HCT116 (cell line): ENCODE measurements at regions not wholly inside any gene's neighbourhood (a gene's known extent, or its start where the extent isn't known, plus 50 kb on each side); places are given as distances from the start of the nearest gene placed in this dataset.

Source experiments
- ATAC-seq: fragments of 200-7000 bp; cut with Tn5 transposase; 2 replicates; pipeline ENCODE4 v1.9.1; 2020; ENCODE audit warnings: mild to moderate bottlenecking, moderate library complexity
- BruUV-seq: library from RNA; stranded (reverse); fragments of 400-500 nt; replicated peaks from 2 replicates; lab custom pipeline; 2021; lab: Mats Ljungman, UMichigan
- CTCF ChIA-PET: fragments of 300-600 bp; sonication (Branson Sonifier 250); formaldehyde crosslinking; loops from one replicate; lab custom pipeline; 2021; ENCODE audit warnings: antibody characterized with exemption; lab: Charles Lee
- POLR2A ChIA-PET: fragments of 300-600, 350-600 bp; sonication (Branson Sonifier 250); formaldehyde crosslinking; loops from one replicate; lab custom pipeline; 2021; ENCODE audit warnings: antibody characterized with exemption; lab: Charles Lee
- RAD21 ChIA-PET, 2 experiments: fragments of 300-600 bp; sonication (Branson Sonifier 250); formaldehyde crosslinking; loops; one replicate each; lab custom pipeline; 2023; ENCODE audit warnings: low total read pairs in 2 of 2; ENCODE audit not compliant: uncharacterized antibody in 2 of 2, unreplicated experiment in 2 of 2, low non-redundant PET in 1 of 2; lab: Charles Lee
- DNase-seq: peaks from one replicate; pipeline ENCODE4 v3.0.0-alpha.2; 2010; ENCODE audit warnings: low read depth, low spot score
- H2AFZ ChIP-seq: fragments of 200-600 bp; shearing (Covaris generic), sonication (generic); 2 replicates; pipeline ENCODE4 v1.6.1; 2017; ENCODE audit warnings: low read depth, mixed run types, mixed read lengths, antibody characterized with exemption, low read length; ENCODE audit not compliant: poor library complexity, severe bottlenecking
- H3K27ac ChIP-seq: 2 replicates; pipeline ENCODE4 v1.5.1; 2012; ENCODE audit warnings: low read depth, low read length
- H3K27me3 ChIP-seq: fragments of 200-600 bp; sonication (generic); 2 replicates; pipeline ENCODE4 v1.6.1; 2016; ENCODE audit warnings: mixed run types, low read length, mixed read lengths; ENCODE audit not compliant: insufficient read depth
- H3K36me3 ChIP-seq, 2 experiments: fragments of 200-500 bp in 1 of 2; fragments of 200-600 bp in 1 of 2; sonication (Bioruptor generic) in 1 of 2; sonication (generic) in 1 of 2; 2 replicates each; pipeline versions ENCODE4 v1.5.1 to v1.6.1; 2014 to 2016; ENCODE audit warnings: low read length in 2 of 2, inconsistent platforms in 1 of 2, mixed read lengths in 1 of 2, mixed run types in 1 of 2; ENCODE audit not compliant: insufficient read depth in 2 of 2, control insufficient read depth in 1 of 2
- H3K4me1 ChIP-seq, 2 experiments: fragments of 200-600 bp in 1 of 2; sonication (generic) in 1 of 2; 2 replicates each; pipeline versions ENCODE4 v1.5.1 to v1.6.1; 2012 to 2017; ENCODE audit warnings: low read length in 2 of 2, inconsistent platforms in 1 of 2, mild to moderate bottlenecking in 1 of 2, mixed read lengths in 1 of 2, mixed run types in 1 of 2, moderate library complexity in 1 of 2; ENCODE audit not compliant: insufficient read depth in 2 of 2, control insufficient read depth in 1 of 2
- H3K4me2 ChIP-seq: fragments of 200-600 bp; sonication (generic); 2 replicates; pipeline ENCODE4 v1.6.1; 2017; ENCODE audit warnings: mixed run types, low read length, mixed read lengths
- H3K4me3 ChIP-seq, 2 experiments: fragments of 200-600 bp in 1 of 2; sonication (generic) in 1 of 2; replicated peaks in 1 of 2; 2 replicates each; pipeline ENCODE4 v1.5.1; 2011 to 2016; ENCODE audit warnings: low read length in 2 of 2, control low read depth in 1 of 2, low read depth in 1 of 2, mild to moderate bottlenecking in 1 of 2, mixed read lengths in 1 of 2, mixed run types in 1 of 2
- H3K79me2 ChIP-seq: fragments of 200-600 bp; sonication (generic); 2 replicates; pipeline ENCODE4 v1.6.1; 2017; ENCODE audit warnings: mild to moderate bottlenecking, mixed run types, low read length, moderate library complexity, mixed read lengths; ENCODE audit not compliant: insufficient read depth
- H3K9ac ChIP-seq: fragments of 200-600 bp; sonication (generic); 2 replicates; pipeline ENCODE4 v1.6.1; 2016; ENCODE audit warnings: low read length, mixed read lengths
- H3K9me2 ChIP-seq: fragments of 200-600 bp; sonication (generic), shearing (Covaris generic); 2 replicates; pipeline ENCODE4 v1.6.1; 2017; ENCODE audit warnings: mixed run types, mild to moderate bottlenecking, moderate library complexity; ENCODE audit not compliant: insufficient read depth
- H3K9me3 ChIP-seq, 2 experiments: fragments of 200-500 bp in 1 of 2; fragments of 200-600 bp in 1 of 2; sonication (Bioruptor generic) in 1 of 2; sonication (generic) in 1 of 2; 2 replicates each; pipeline ENCODE4 v1.6.1; 2014 to 2017; ENCODE audit warnings: low read length in 2 of 2, mixed read lengths in 2 of 2, inconsistent platforms in 1 of 2, low read depth in 1 of 2, mild to moderate bottlenecking in 1 of 2, mixed run types in 1 of 2, moderate library complexity in 1 of 2; ENCODE audit not compliant: control insufficient read depth in 1 of 2, insufficient read depth in 1 of 2
- H4K20me1 ChIP-seq: fragments of 200-600 bp; sonication (generic), shearing (Covaris generic); 2 replicates; pipeline ENCODE4 v1.6.1; 2017; ENCODE audit warnings: mixed run types, mild to moderate bottlenecking, moderate library complexity; ENCODE audit not compliant: insufficient read depth
- CTCF ChIP-seq, 3 experiments: fragments of 200-600 bp in 1 of 3; sonication (generic) in 1 of 3; IDR thresholded peaks in 2 of 3; conservative IDR thresholded peaks in 1 of 3; 2 replicates each; pipeline ENCODE4 v1.5.1; 2012 to 2017; ENCODE audit warnings: low read depth in 2 of 3, low read length in 2 of 3, antibody characterized with exemption in 1 of 3, borderline replicate concordance in 1 of 3, control low read depth in 1 of 3, mild to moderate bottlenecking in 1 of 3, mixed read lengths in 1 of 3, mixed run types in 1 of 3, moderate library complexity in 1 of 3; ENCODE audit not compliant: insufficient read depth in 1 of 3
- EGR1 ChIP-seq: IDR thresholded peaks from 2 replicates; pipeline ENCODE4 v1.6.1; 2012; ENCODE audit warnings: low read depth
- ELF1 ChIP-seq: IDR thresholded peaks from 2 replicates; pipeline ENCODE4 v1.6.1; 2012; ENCODE audit warnings: low read depth, borderline replicate concordance
- EZH2 ChIP-seq: fragments of 200-600 bp; sonication (generic); IDR thresholded peaks from 2 replicates; pipeline ENCODE4 v1.6.1; 2017; ENCODE audit warnings: antibody characterized with exemption, mixed run types
- FOSL1 ChIP-seq: IDR thresholded peaks from 2 replicates; pipeline ENCODE4 v1.6.1; 2012; ENCODE audit warnings: low read depth
- POLR2A ChIP-seq: IDR thresholded peaks from 2 replicates; pipeline ENCODE4 v1.7.0; 2011; ENCODE audit warnings: borderline replicate concordance; ENCODE audit not compliant: insufficient read depth, insufficient read length; ENCODE audit errors: extremely low read depth
- SP1 ChIP-seq: IDR thresholded peaks from 2 replicates; pipeline ENCODE4 v1.6.1; 2012; ENCODE audit warnings: low read depth
- TCF7L2 ChIP-seq: IDR thresholded peaks from 2 replicates; pipeline ENCODE4 v1.7.0; 2011; ENCODE audit warnings: borderline replicate concordance, inconsistent platforms; ENCODE audit not compliant: insufficient read depth, insufficient read length; ENCODE audit errors: extremely low read depth
- intact Hi-C: fragments of 100-400 bp; cut with micrococcal nuclease; formaldehyde crosslinking; loops from 2 replicates; pipeline ENCODE4 v1.10.0; 2022
- TF ChIP-seq, protein P1 (sequence below): IDR thresholded peaks from 2 replicates; pipeline ENCODE4 v1.6.1; 2011; ENCODE audit warnings: mild to moderate bottlenecking, low read length, moderate library complexity; ENCODE audit not compliant: insufficient replicate concordance; ENCODE audit errors: extremely low read depth

DNA sequence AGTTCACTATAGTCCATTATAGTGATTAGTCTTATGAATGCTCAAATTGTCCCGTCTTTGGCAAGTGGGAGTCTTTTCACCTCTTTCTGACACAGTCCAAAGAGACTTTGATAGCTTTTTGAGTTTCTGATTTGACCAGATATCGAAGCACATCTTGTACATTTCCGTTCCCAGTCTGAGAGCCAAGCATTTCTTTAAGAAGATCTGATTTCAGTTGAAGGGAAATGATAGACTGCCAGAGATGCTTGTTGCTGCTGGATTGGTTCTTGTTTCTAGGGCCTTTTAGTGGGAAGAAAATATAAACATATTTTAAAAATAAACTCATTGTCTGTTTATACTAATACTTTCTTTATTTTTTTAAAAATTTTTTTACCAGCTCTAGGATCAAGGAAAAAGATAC, 54.1 kb upstream of the IER3 start:
- BruUV-seq = no TSS peak
- no peak for ATAC-seq
- no peaks in the 10 kb centered on the region for H4K20me1 ChIP-seq
- TF ChIP-seq EZH2 (no peak), POLR2A (no peak), TCF7L2 (no peak), EGR1 (no peak), SP1 (no peak), FOSL1 (no peak), ELF1 (no peak), CTCF (IDR thresholded peaks at IDR 0.05 in 2 of 3, conservative IDR thresholded peaks at IDR 0.05 in 1 of 3; ENCODE audit: borderline replicate concordance in 1 of 3, insufficient read depth in 1 of 3, low read depth in 2 of 3, low read length in 2 of 3) (no peak)
- TF ChIP-seq, protein P1, sequence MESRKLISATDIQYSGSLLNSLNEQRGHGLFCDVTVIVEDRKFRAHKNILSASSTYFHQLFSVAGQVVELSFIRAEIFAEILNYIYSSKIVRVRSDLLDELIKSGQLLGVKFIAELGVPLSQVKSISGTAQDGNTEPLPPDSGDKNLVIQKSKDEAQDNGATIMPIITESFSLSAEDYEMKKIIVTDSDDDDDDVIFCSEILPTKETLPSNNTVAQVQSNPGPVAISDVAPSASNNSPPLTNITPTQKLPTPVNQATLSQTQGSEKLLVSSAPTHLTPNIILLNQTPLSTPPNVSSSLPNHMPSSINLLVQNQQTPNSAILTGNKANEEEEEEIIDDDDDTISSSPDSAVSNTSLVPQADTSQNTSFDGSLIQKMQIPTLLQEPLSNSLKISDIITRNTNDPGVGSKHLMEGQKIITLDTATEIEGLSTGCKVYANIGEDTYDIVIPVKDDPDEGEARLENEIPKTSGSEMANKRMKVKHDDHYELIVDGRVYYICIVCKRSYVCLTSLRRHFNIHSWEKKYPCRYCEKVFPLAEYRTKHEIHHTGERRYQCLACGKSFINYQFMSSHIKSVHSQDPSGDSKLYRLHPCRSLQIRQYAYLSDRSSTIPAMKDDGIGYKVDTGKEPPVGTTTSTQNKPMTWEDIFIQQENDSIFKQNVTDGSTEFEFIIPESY = no peak
- H3K9me2 ChIP-seq = no peaks in the 10 kb centered on the region
- H3K27ac ChIP-seq = no peak overlapping the region
- no peak for DNase-seq
- H3K9ac ChIP-seq = no peak overlapping the region
- H3K4me3 ChIP-seq = no peak overlapping the region
- H3K36me3 ChIP-seq = no peaks in the 10 kb centered on the region
- H3K27me3 ChIP-seq = no peaks in the 10 kb centered on the region
- intact Hi-C loops = no loop called here
- no peak overlapping the region for H3K4me2 ChIP-seq
- POLR2A ChIA-PET = interaction anchor here (1.0 to 30.6 kb wide), 4 partner anchors 8 to 53 kb away, joined by 3 to 680 read pairs (median 3); partner anchors contain the start of genes FLOT1 and IER3
- peaks cover 18 to 29% of the 10 kb centered on the region in 2 experiments; a peak in 2 of 4 replicates for H3K4me1 ChIP-seq
- H2AFZ ChIP-seq = no peak overlapping the region
- CTCF ChIA-PET = no interaction called here
- no peaks in the 10 kb centered on the region for H3K79me2 ChIP-seq
- RAD21 ChIA-PET = no interaction called here
- H3K9me3 ChIP-seq = no peaks in the 10 kb centered on the region
